ENCODE measurements at regions not wholly inside any gene's neighbourhood (a gene's known extent, or its start where the extent isn't known, plus 50 kb on each side); places are given as distances from the start of the nearest gene placed in this dataset.

DNA sequence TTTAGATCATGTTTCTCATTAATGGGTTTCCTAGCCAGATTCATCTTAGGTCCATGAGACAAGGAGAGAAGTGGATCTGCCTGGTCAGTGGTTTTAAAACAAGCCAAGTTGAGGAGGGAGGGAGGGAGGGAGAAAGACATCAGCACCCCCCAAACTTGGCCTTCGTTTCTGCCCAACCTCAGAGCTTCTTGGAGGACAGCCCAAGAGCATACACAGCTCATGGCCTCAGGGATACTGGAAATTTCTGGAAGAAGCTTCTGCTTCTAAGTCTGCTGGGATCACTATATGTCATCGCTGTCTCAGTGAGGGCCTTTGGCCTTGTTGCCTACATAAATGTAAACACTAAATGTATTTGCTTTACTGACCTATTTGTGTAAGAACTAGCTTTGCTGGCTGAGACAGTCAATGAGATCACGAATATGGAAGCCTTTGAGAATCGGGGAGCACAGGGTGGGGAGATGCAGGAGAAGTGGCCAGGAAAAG is 375.1 kb downstream of the BUD13 start:
- Histone ChIP-seq H3K4me3 (ENCODE audit: low read length) (no peak overlapping the region), H3K9me2 (replicated peaks; ENCODE audit: control insufficient read depth, low read length) (no peaks in the 10 kb centered on the region), H3K27ac (ENCODE audit: low read depth, low read length) (no peak overlapping the region), H3K4me2 (ENCODE audit: low read length) (no peak overlapping the region), H3K27me3 (ENCODE audit: control insufficient read depth, low read length) (no peaks in the 10 kb centered on the region; the same call in 1 of the 2 replicates), H3K36me3 (ENCODE audit: control insufficient read depth, low read length) (no peaks in the 10 kb centered on the region), H3K4me1 (ENCODE audit: control insufficient read depth, low read length) (no peaks in the 10 kb centered on the region), H3K9me3 (ENCODE audit: control insufficient read depth, insufficient read depth, low read length) (no peaks in the 10 kb centered on the region), H3F3A (ENCODE audit: control insufficient read depth, insufficient read depth) (no peaks in the 10 kb centered on the region), H4K20me1 (ENCODE audit: control insufficient read depth, insufficient read depth, low read depth, low read length) (no peaks in the 10 kb centered on the region), H3K79me2 (ENCODE audit: control insufficient read depth, low read length) (no peaks in the 10 kb centered on the region)
- TF ChIP-seq EZH2phosphoT487 (IDR thresholded peaks at IDR 0.05; ENCODE audit: borderline replicate concordance, low read length) (no peak), CTCF (IDR thresholded peaks at IDR 0.05; ENCODE audit: low read depth, low read length, poor library complexity, severe bottlenecking) (no peak)

GRCh38 chr11:116396331-116396730 is 376.5 kb downstream of the BUD13 start:
- H4K20me1 ChIP-seq (ENCODE audit: control insufficient read depth, insufficient read depth, low read depth, low read length) = no peaks in the 10 kb centered on the region
- H3K79me2 ChIP-seq (ENCODE audit: control insufficient read depth, low read length) = no peaks in the 10 kb centered on the region
- H3F3A ChIP-seq (ENCODE audit: control insufficient read depth, insufficient read depth) = no peaks in the 10 kb centered on the region
- no peak overlapping the region for H3K4me3 ChIP-seq (ENCODE audit: low read length)
- H3K27ac ChIP-seq (ENCODE audit: low read depth, low read length) = no peak overlapping the region
- no peaks in the 10 kb centered on the region for H3K9me3 ChIP-seq (ENCODE audit: control insufficient read depth, insufficient read depth, low read length)
- no peak overlapping the region for H3K4me2 ChIP-seq (ENCODE audit: low read length)
- H3K36me3 ChIP-seq (ENCODE audit: control insufficient read depth, low read length) = no peaks in the 10 kb centered on the region
- TF ChIP-seq CTCF (IDR thresholded peaks at IDR 0.05; ENCODE audit: low read depth, low read length, poor library complexity, severe bottlenecking) = no peak
- no peaks in the 10 kb centered on the region; the same call in 1 of the 2 replicates for H3K27me3 ChIP-seq (ENCODE audit: control insufficient read depth, low read length)
- no peaks in the 10 kb centered on the region for H3K4me1 ChIP-seq (ENCODE audit: control insufficient read depth, low read length)
- no peaks in the 10 kb centered on the region for H3K9me2 ChIP-seq (replicated peaks; ENCODE audit: control insufficient read depth, low read length)

GRCh38 chr11:116394022-116394421 is 378.8 kb downstream of the BUD13 start:
- no peak overlapping the region for H3K4me3 ChIP-seq (ENCODE audit: low read length)
- H3K4me2 ChIP-seq (ENCODE audit: low read length) = no peak overlapping the region
- H3K9me3 ChIP-seq (ENCODE audit: control insufficient read depth, insufficient read depth, low read length) = no peaks in the 10 kb centered on the region
- H3F3A ChIP-seq (ENCODE audit: control insufficient read depth, insufficient read depth) = no peaks in the 10 kb centered on the region
- no peaks in the 10 kb centered on the region for H3K9me2 ChIP-seq (replicated peaks; ENCODE audit: control insufficient read depth, low read length)
- H3K27ac ChIP-seq (ENCODE audit: low read depth, low read length) = no peak overlapping the region
- H3K36me3 ChIP-seq (ENCODE audit: control insufficient read depth, low read length) = no peaks in the 10 kb centered on the region
- H4K20me1 ChIP-seq (ENCODE audit: control insufficient read depth, insufficient read depth, low read depth, low read length) = no peaks in the 10 kb centered on the region
- no peaks in the 10 kb centered on the region for H3K4me1 ChIP-seq (ENCODE audit: control insufficient read depth, low read length)
- H3K27me3 ChIP-seq (ENCODE audit: control insufficient read depth, low read length) = no peaks in the 10 kb centered on the region; the same call in 1 of the 2 replicates
- no peaks in the 10 kb centered on the region for H3K79me2 ChIP-seq (ENCODE audit: control insufficient read depth, low read length)
- TF ChIP-seq EZH2phosphoT487 (IDR thresholded peaks at IDR 0.05; ENCODE audit: borderline replicate concordance, low read length) = no peak
- TF ChIP-seq CTCF (IDR thresholded peaks at IDR 0.05; ENCODE audit: low read depth, low read length, poor library complexity, severe bottlenecking) = no peak

All from DOHH2 (cell line).